Smooth muscle cell (in vitro differentiated cells): ENCODE measurements at regions not wholly inside any gene's neighbourhood (a gene's known extent, or its start where the extent isn't known, plus 50 kb on each side); places are given as distances from the start of the nearest gene placed in this dataset.

Experiments
- DNase-seq: peaks from one replicate; lab custom pipeline; 2025; ENCODE audit not compliant: unreplicated experiment; lab: John Stamatoyannopoulos, UW
- H2AFZ ChIP-seq: fragments of 200-600 bp; sonication (generic); 2 replicates; pipeline ENCODE4 v1.6.0; 2016; ENCODE audit warnings: antibody characterized with exemption, low read depth, mild to moderate bottlenecking
- H3F3A ChIP-seq: fragments of 200-600 bp; sonication (generic); 2 replicates; pipeline ENCODE4 v1.6.0; 2017; ENCODE audit warnings: antibody characterized with exemption, low read depth
- H3K27ac ChIP-seq: fragments of 200-600 bp; sonication (generic); 2 replicates; pipeline ENCODE4 v1.5.1; 2016; ENCODE audit warnings: low read depth, mild to moderate bottlenecking
- H3K27me3 ChIP-seq: fragments of 200-600 bp; sonication (generic); 2 replicates; pipeline ENCODE4 v1.6.1; 2016; ENCODE audit warnings: low read depth, mild to moderate bottlenecking
- H3K36me3 ChIP-seq: fragments of 200-600 bp; sonication (generic); 2 replicates; pipeline ENCODE4 v1.5.1; 2016; ENCODE audit warnings: low read depth
- H3K4me1 ChIP-seq: fragments of 200-600 bp; sonication (generic); 2 replicates; pipeline ENCODE4 v1.5.1; 2016; ENCODE audit warnings: low read depth
- H3K4me2 ChIP-seq: fragments of 200-600 bp; sonication (generic); 2 replicates; pipeline ENCODE4 v1.6.0; 2016; ENCODE audit warnings: mild to moderate bottlenecking
- H3K4me3 ChIP-seq: fragments of 200-600 bp; sonication (generic); 2 replicates; pipeline ENCODE4 v1.5.1; 2016; ENCODE audit warnings: mild to moderate bottlenecking
- H3K79me2 ChIP-seq: fragments of 200-600 bp; sonication (generic); 2 replicates; pipeline ENCODE4 v1.6.0; 2016; ENCODE audit warnings: low read depth, mild to moderate bottlenecking
- H3K9ac ChIP-seq: fragments of 200-600 bp; sonication (generic); 2 replicates; pipeline ENCODE4 v1.6.0; 2016; ENCODE audit warnings: low read depth
- H3K9me3 ChIP-seq: fragments of 200-600 bp; sonication (generic); replicated peaks from 2 replicates; pipeline ENCODE4 v1.5.1; 2016; ENCODE audit warnings: low read depth
- H4K20me1 ChIP-seq: fragments of 200-600 bp; sonication (generic); 2 replicates; pipeline ENCODE4 v1.6.0; 2016; ENCODE audit warnings: low read depth
- CTCF ChIP-seq: fragments of 200-600 bp; sonication (generic); IDR thresholded peaks from 2 replicates; pipeline ENCODE4 v1.5.1; 2017; ENCODE audit warnings: borderline replicate concordance, mild to moderate bottlenecking, antibody characterized with exemption; ENCODE audit not compliant: insufficient read depth, poor library complexity, severe bottlenecking
- WGBS: methylation state at CpG from one replicate; pipeline ENCODE4 v1.1.7; 2016; ENCODE audit warnings: low lambda C conversion rate; 5-methylcytosine and 5-hydroxymethylcytosine counted together

- no peaks in the 10 kb centered on the region for H3K36me3 ChIP-seq
- H4K20me1 ChIP-seq, result no peaks in the 10 kb centered on the region
- no peaks in the 10 kb centered on the region for H3K79me2 ChIP-seq
- DNase-seq, result no peak
- no peak overlapping the region for H3K9ac ChIP-seq
- WGBS, result 91% methylated on average over 2 of the region's 2 CpGs
- no peaks in the 10 kb centered on the region for H3F3A ChIP-seq
- H3K4me3 ChIP-seq, result no peak overlapping the region
- H3K9me3 ChIP-seq, result no peaks in the 10 kb centered on the region
- no peaks in the 10 kb centered on the region for H3K27me3 ChIP-seq
- H3K27ac ChIP-seq, result no peak overlapping the region
- H2AFZ ChIP-seq, result no peak overlapping the region
- no peak for TF ChIP-seq CTCF
- H3K4me1 ChIP-seq, result peaks cover 10% of the 10 kb centered on the region
- no peak overlapping the region for H3K4me2 ChIP-seq
Measured at GRCh38 chr1:95744731-95745130, 510.7 kb downstream of the RWDD3 start.

- no peak overlapping the region for H3K4me2 ChIP-seq
- no peak for TF ChIP-seq CTCF
Measured at GRCh38 chr1:95752515-95753381, 518.7 kb downstream of the RWDD3 start.

GRCh38 chr1:95753382-95754016 is 519.5 kb downstream of the RWDD3 start:
- no peaks in the 10 kb centered on the region for H3K79me2 ChIP-seq
- H3K4me1 ChIP-seq, result no peaks in the 10 kb centered on the region
- H3K9ac ChIP-seq, result no peak overlapping the region
- no peak overlapping the region for H3K27ac ChIP-seq
- no peaks in the 10 kb centered on the region for H3F3A ChIP-seq
- no peak overlapping the region for H3K4me2 ChIP-seq
- no peak for TF ChIP-seq CTCF
- no peaks in the 10 kb centered on the region for H3K36me3 ChIP-seq
- no peaks in the 10 kb centered on the region for H4K20me1 ChIP-seq
- no peak overlapping the region for H2AFZ ChIP-seq
- H3K9me3 ChIP-seq, result no peaks in the 10 kb centered on the region
- no peaks in the 10 kb centered on the region for H3K27me3 ChIP-seq
- 94% methylated on average over 12 of the region's 12 CpGs for WGBS
- H3K4me3 ChIP-seq, result no peak overlapping the region
- DNase-seq, result no peak

More at GRCh38 chr1:95752515-95753381, 518.7 kb downstream of the RWDD3 start:
- no peak for DNase-seq
- Histone ChIP-seq H3K9me3 (no peaks in the 10 kb centered on the region), H3K9ac (no peak overlapping the region), H3K27ac (no peak overlapping the region), H2AFZ (no peak overlapping the region), H3K27me3 (no peaks in the 10 kb centered on the region), H3K36me3 (no peaks in the 10 kb centered on the region), H3K79me2 (no peaks in the 10 kb centered on the region), H3F3A (no peaks in the 10 kb centered on the region), H4K20me1 (no peaks in the 10 kb centered on the region), H3K4me1 (no peaks in the 10 kb centered on the region), H3K4me3 (no peak overlapping the region)
- 94% methylated on average over 26 of the region's 26 CpGs for WGBS
